ENCODE measurements at regions not wholly inside any gene's neighbourhood (a gene's known extent, or its start where the extent isn't known, plus 50 kb on each side); places are given as distances from the start of the nearest gene placed in this dataset.

DNA sequence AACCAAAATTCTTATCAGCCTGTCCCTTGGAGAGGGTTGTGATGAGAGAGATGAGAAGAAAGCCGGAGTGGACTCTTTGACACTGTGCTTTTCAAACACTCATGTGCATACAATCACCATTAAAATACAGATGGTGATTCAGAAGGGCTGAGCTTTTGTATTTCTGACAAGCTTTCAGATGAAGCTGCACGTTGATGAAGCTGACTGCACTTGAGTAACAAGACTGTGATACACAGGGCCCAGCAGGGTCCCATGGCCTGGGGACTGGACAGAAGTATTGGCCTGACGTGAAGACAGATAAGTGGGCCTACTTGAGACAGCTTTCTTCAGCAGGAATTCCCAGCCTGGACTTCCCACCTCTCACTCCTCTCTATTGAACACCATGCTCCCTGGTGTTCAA, 258.2 kb downstream of the CHRM3 start:
- Histone ChIP-seq H3K9me3 (ENCODE audit: control insufficient read depth, insufficient read depth, low read length) (no peaks in the 10 kb centered on the region), H3K27ac (ENCODE audit: low read depth, low read length) (no peak overlapping the region), H3K27me3 (ENCODE audit: control insufficient read depth, insufficient read depth, low read length) (no peaks in the 10 kb centered on the region), H3K36me3 (ENCODE audit: control insufficient read depth, insufficient read depth, low read length) (no peaks in the 10 kb centered on the region), H3K4me1 (ENCODE audit: control insufficient read depth, insufficient read depth, low read length) (no peaks in the 10 kb centered on the region), H3K4me3 (ENCODE audit: low read depth, low read length) (no peak overlapping the region)
- no peak for DNase-seq (ENCODE audit: low read depth in 4 of 6, low spot score in 6 of 6)
- 88% methylated on average over 2 of the region's 3 CpGs for WGBS (ENCODE audit: insufficient coverage)

DNA sequence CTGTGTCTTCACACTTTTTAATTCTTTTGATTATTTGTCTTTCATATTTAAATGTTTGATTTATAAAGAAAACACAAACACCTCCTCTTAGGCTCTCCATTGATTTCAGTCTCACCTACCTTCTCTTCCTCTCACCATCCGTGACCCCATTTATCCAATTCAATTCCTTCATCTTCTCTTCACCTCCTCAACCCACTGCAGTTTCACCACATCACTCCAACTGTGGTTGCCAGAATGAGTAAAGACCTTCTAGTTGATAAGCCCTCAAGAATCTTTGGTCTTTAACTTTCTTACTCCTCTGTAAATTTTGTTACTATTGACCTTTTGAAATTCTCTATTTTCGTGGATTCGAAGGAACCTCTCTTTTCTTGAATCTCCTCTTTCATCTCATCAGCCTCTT, 260.7 kb downstream of the CHRM3 start:
- Histone ChIP-seq H3K36me3 (ENCODE audit: control insufficient read depth, insufficient read depth, low read length) (no peaks in the 10 kb centered on the region), H3K27ac (ENCODE audit: low read depth, low read length) (no peak overlapping the region), H3K27me3 (ENCODE audit: control insufficient read depth, insufficient read depth, low read length) (no peaks in the 10 kb centered on the region), H3K4me1 (ENCODE audit: control insufficient read depth, insufficient read depth, low read length) (no peaks in the 10 kb centered on the region), H3K9me3 (ENCODE audit: control insufficient read depth, insufficient read depth, low read length) (no peaks in the 10 kb centered on the region), H3K4me3 (ENCODE audit: low read depth, low read length) (no peak overlapping the region)
- 84% methylated on average over 3 of the region's 3 CpGs for WGBS (ENCODE audit: insufficient coverage)
- DNase-seq (ENCODE audit: low read depth in 4 of 6, low spot score in 6 of 6): no peak

DNA sequence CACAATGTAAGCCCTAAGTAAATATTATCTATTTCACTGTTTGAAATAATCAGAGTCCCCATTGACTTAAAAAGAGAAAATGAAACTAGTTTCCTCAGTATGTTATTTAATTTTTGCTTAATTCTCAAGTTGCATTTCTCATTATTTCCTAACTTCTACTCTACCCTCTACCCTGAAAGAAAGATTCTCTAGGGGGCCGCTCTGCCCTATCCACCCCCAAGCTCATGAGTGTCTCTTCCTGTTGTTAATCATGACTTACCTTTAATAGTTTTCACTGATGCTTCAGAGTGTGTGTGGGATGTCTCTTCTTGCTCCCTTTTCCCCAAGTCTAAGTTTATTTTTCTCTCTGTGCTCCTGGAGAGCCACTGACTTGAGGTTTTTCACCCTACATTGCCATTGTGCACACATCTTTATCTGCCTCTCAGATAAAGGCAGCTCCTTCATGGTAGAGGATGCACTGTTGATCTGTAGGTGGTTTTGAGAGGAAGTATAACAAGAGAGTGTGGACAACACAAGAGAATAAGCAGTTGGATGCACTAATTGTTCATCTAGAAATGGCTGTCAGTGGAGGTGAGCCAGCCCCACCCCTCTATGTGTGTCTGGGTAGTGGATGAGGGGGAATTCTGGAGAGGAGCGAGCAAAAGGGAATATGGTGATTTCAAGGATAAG, 261.7 kb downstream of the CHRM3 start:
- H3K4me1 ChIP-seq (ENCODE audit: control insufficient read depth, insufficient read depth, low read length): no peaks in the 10 kb centered on the region
- H3K27ac ChIP-seq (ENCODE audit: low read depth, low read length): no peak overlapping the region
- WGBS (ENCODE audit: insufficient coverage): 89% methylated on average over 1 of the region's 2 CpGs
- H3K4me3 ChIP-seq (ENCODE audit: low read depth, low read length): no peak overlapping the region
- no peaks in the 10 kb centered on the region for H3K36me3 ChIP-seq (ENCODE audit: control insufficient read depth, insufficient read depth, low read length)
- no peaks in the 10 kb centered on the region for H3K9me3 ChIP-seq (ENCODE audit: control insufficient read depth, insufficient read depth, low read length)
- no peaks in the 10 kb centered on the region for H3K27me3 ChIP-seq (ENCODE audit: control insufficient read depth, insufficient read depth, low read length)
- no peak for DNase-seq (ENCODE audit: low read depth in 4 of 6, low spot score in 6 of 6)

DNA sequence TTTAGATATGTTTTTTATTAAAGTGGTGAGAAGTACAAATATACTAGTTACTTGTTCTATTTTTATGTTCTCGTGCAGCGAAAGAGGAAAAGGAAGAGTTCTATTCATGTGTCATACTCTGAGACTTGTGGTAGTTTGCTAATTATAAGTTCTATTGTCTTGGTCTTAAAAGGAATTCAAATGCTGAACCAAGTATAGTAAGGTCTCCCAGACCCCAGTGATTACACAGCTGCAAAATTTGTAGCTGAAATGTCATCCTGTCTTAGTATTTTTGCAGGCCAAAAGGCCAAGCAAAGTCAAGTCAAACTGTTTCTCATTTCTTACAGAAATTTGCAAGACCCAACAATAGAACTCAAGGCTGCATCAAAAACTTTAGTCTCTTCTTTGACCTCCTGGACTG, 268.7 kb downstream of the CHRM3 start:
- Histone ChIP-seq H3K4me3 (ENCODE audit: low read depth, low read length) (no peak overlapping the region), H3K27ac (ENCODE audit: low read depth, low read length) (no peak overlapping the region), H3K9me3 (ENCODE audit: control insufficient read depth, insufficient read depth, low read length) (no peaks in the 10 kb centered on the region), H3K36me3 (ENCODE audit: control insufficient read depth, insufficient read depth, low read length) (no peaks in the 10 kb centered on the region), H3K4me1 (ENCODE audit: control insufficient read depth, insufficient read depth, low read length) (no peaks in the 10 kb centered on the region), H3K27me3 (ENCODE audit: control insufficient read depth, insufficient read depth, low read length) (no peaks in the 10 kb centered on the region)
- WGBS (ENCODE audit: insufficient coverage): no CpG with 5 or more reads among the region's 2 CpGs
- no peak for DNase-seq (ENCODE audit: low read depth in 4 of 6, low spot score in 6 of 6)

DNA sequence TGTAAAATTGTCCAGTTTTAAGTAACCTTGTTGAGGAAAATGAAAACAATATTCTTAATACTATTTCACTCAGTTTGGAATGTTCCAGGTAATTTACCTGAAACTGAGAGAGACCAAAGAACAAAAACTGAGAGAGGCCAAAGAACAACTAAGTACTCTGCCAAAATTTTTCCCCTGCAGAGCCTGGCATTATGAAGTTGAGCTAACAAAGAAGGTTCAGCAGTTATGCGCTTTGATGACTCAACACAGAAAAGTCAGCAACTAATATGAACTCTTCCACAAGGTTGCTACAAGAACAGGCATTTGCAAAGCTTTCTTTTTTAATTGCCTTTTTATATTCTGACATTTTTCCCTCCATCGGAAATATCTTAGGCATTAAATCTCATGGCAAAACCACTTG, 270.9 kb downstream of the CHRM3 start:
- no peaks in the 10 kb centered on the region for H3K9me3 ChIP-seq (ENCODE audit: control insufficient read depth, insufficient read depth, low read length)
- no peaks in the 10 kb centered on the region for H3K4me1 ChIP-seq (ENCODE audit: control insufficient read depth, insufficient read depth, low read length)
- no peaks in the 10 kb centered on the region for H3K36me3 ChIP-seq (ENCODE audit: control insufficient read depth, insufficient read depth, low read length)
- DNase-seq (ENCODE audit: low read depth in 4 of 6, low spot score in 6 of 6): no peak
- H3K4me3 ChIP-seq (ENCODE audit: low read depth, low read length): no peak overlapping the region
- H3K27me3 ChIP-seq (ENCODE audit: control insufficient read depth, insufficient read depth, low read length): no peaks in the 10 kb centered on the region
- 83% methylated on average over 1 of the region's 2 CpGs for WGBS (ENCODE audit: insufficient coverage)
- H3K27ac ChIP-seq (ENCODE audit: low read depth, low read length): no peak overlapping the region

DNA sequence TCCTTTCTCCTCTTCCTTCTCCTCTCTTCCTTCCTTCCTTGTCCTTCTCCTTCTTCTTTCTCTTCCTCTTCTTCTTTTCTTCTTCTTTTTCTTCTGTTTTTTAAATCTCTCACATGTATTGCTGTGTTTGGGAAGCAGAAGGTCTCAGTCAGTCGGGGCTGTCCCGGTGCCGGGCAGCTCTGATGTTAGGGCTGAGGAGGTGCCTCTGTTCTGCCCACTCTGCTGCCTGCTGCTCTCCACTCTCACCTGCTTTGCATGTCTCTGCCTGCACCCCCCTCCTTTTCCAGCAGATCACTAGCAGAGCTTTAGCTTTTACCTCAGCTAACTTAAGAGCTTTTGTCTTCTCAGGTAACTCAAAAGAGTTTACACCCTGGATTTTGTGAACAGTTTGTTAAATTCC, 276.6 kb downstream of the CHRM3 start:
- Histone ChIP-seq H3K27ac (ENCODE audit: low read depth, low read length) (no peak overlapping the region), H3K4me3 (ENCODE audit: low read depth, low read length) (no peak overlapping the region), H3K9me3 (ENCODE audit: control insufficient read depth, insufficient read depth, low read length) (no peaks in the 10 kb centered on the region), H3K4me1 (ENCODE audit: control insufficient read depth, insufficient read depth, low read length) (no peaks in the 10 kb centered on the region), H3K27me3 (ENCODE audit: control insufficient read depth, insufficient read depth, low read length) (no peaks in the 10 kb centered on the region), H3K36me3 (ENCODE audit: control insufficient read depth, insufficient read depth, low read length) (no peaks in the 10 kb centered on the region)
- no peak for DNase-seq (ENCODE audit: low read depth in 4 of 6, low spot score in 6 of 6)
- WGBS (ENCODE audit: insufficient coverage): 100% methylated on average over 1 of the region's 3 CpGs

DNA sequence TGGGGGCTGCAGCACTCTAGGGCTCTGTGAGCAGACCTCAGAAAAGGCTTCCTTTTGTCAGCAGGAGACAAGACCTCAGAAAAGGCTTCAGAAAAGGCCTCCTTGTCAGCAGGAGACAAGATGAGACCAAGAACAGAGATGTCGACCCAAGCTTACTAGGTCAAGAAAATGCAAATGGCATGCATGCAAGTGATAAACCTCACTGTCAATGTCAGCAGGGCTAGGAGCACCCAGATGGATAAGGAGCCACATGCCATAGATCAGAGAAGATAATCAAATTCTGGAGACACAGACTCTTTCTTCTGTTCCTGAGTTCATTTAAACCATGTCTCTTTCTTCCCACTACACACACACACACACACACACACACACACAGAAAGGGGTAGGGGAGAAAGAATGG, 285.9 kb downstream of the CHRM3 start:
- Histone ChIP-seq H3K4me3 (ENCODE audit: low read depth, low read length) (no peak overlapping the region), H3K27ac (ENCODE audit: low read depth, low read length) (no peak overlapping the region), H3K36me3 (ENCODE audit: control insufficient read depth, insufficient read depth, low read length) (no peaks in the 10 kb centered on the region), H3K4me1 (ENCODE audit: control insufficient read depth, insufficient read depth, low read length) (no peaks in the 10 kb centered on the region), H3K9me3 (ENCODE audit: control insufficient read depth, insufficient read depth, low read length) (no peaks in the 10 kb centered on the region), H3K27me3 (ENCODE audit: control insufficient read depth, insufficient read depth, low read length) (no peaks in the 10 kb centered on the region)
- 46% methylated on average over 1 of the region's 1 CpG for WGBS (ENCODE audit: insufficient coverage)
- no peak for DNase-seq (ENCODE audit: low read depth in 4 of 6, low spot score in 6 of 6)

DNA sequence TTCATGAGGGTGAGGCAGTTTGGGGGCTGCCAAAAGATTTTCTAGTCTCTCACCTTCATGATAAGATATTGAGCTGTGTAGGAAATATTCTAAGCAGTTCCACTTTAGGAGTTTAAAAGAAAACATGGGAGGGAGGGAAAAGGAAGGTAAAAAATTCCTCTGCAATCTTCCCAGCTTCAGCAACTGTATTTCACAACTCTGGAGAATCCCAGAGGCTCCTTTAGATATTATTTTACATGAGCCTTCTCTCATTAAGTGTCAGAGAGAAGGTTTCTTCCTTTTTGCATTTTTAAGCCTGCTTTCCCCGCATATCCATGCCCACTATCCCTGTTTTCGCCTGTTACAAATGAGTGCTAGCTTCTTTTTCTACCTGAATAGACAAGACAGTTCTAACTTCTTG, 289.4 kb downstream of the CHRM3 start:
- Histone ChIP-seq H3K4me1 (ENCODE audit: control insufficient read depth, insufficient read depth, low read length) (no peaks in the 10 kb centered on the region), H3K9me3 (ENCODE audit: control insufficient read depth, insufficient read depth, low read length) (no peaks in the 10 kb centered on the region), H3K27ac (ENCODE audit: low read depth, low read length) (no peak overlapping the region), H3K36me3 (ENCODE audit: control insufficient read depth, insufficient read depth, low read length) (no peaks in the 10 kb centered on the region), H3K27me3 (ENCODE audit: control insufficient read depth, insufficient read depth, low read length) (no peaks in the 10 kb centered on the region), H3K4me3 (ENCODE audit: low read depth, low read length) (no peak overlapping the region)
- no peak for DNase-seq (ENCODE audit: low read depth in 4 of 6, low spot score in 6 of 6)
- WGBS (ENCODE audit: insufficient coverage): 88% methylated on average over 2 of the region's 2 CpGs

DNA sequence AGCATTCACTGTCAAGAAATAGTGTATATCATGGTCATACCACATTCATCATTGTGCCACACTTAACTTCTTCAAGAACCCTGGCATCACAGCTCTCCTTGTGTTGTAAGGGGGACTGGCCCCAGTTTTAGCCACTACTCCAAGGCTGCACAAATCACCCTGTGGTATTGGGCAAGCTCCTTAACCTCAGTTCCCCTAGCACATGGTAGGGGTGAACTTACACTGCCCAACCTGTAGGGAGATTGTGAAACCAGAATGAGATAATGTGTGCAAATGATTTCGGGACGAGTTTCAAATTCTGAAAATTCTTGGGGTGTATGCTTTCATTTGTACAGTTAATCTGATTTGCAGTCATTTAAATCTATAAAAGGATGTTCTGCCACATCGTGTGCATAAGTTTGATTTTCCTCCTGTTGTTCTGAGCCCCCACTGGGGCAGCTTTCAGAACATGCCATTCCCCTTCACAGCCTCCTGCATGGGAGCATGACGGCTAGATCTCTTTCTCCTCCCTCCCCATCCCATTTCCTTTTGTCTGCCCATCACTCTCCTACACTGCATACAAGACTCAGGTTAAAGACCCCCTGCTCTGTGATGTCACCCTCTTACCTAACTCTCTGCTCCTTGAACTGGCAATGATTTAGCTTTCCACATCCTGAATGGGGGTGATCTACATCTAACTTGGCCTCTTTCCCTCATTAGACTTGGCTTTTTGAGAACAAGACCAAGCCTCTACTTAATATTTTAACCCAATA, 290.3 kb downstream of the CHRM3 start:
- Histone ChIP-seq H3K4me1 (ENCODE audit: control insufficient read depth, insufficient read depth, low read length) (no peaks in the 10 kb centered on the region), H3K9me3 (ENCODE audit: control insufficient read depth, insufficient read depth, low read length) (no peaks in the 10 kb centered on the region), H3K36me3 (ENCODE audit: control insufficient read depth, insufficient read depth, low read length) (no peaks in the 10 kb centered on the region), H3K27ac (ENCODE audit: low read depth, low read length) (no peak overlapping the region), H3K4me3 (ENCODE audit: low read depth, low read length) (no peak overlapping the region), H3K27me3 (ENCODE audit: control insufficient read depth, insufficient read depth, low read length) (no peaks in the 10 kb centered on the region)
- DNase-seq (ENCODE audit: low read depth in 4 of 6, low spot score in 6 of 6): no peak
- 80% methylated on average over 4 of the region's 4 CpGs for WGBS (ENCODE audit: insufficient coverage)

DNA sequence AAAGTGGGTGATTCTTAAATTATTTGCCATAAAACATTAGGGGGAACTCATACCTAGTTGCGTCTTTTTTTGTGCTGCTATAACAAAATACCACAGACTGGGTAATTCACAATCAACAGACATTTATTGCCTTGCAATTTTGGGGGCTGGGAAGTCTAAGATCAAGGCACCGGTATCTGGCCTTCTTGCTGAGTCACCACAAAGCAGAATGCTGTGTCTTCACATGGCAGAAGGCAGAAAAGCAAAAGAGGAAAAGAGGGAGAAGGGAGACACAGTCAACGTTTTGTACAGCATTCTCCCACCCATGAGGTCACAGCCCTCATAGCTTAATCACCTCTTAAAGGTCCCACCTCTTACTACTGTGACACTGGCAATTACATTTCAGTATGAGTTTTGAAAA, 291.0 kb downstream of the CHRM3 start:
- no peak overlapping the region for H3K27ac ChIP-seq (ENCODE audit: low read depth, low read length)
- no peaks in the 10 kb centered on the region for H3K4me1 ChIP-seq (ENCODE audit: control insufficient read depth, insufficient read depth, low read length)
- no peaks in the 10 kb centered on the region for H3K27me3 ChIP-seq (ENCODE audit: control insufficient read depth, insufficient read depth, low read length)
- DNase-seq (ENCODE audit: low read depth in 4 of 6, low spot score in 6 of 6): no peak
- no peak overlapping the region for H3K4me3 ChIP-seq (ENCODE audit: low read depth, low read length)
- WGBS (ENCODE audit: insufficient coverage): no CpG with 5 or more reads among the region's 3 CpGs
- H3K36me3 ChIP-seq (ENCODE audit: control insufficient read depth, insufficient read depth, low read length): no peaks in the 10 kb centered on the region
- no peaks in the 10 kb centered on the region for H3K9me3 ChIP-seq (ENCODE audit: control insufficient read depth, insufficient read depth, low read length)
